Esophagus squamous epithelium (tissue), 5 donors: ENCODE measurements at regions not wholly inside any gene's neighbourhood (a gene's known extent, or its start where the extent isn't known, plus 50 kb on each side); places are given as distances from the start of the nearest gene placed in this dataset.
"Not testable (repeated sequence)": the region's sequence is repeated elsewhere in the genome, so short reads cannot be mapped to it uniquely, and the experiment has no call there.

Experiments used
- DNase-seq: peaks from one replicate; lab custom pipeline; 2025; lab: John Stamatoyannopoulos, UW
- H3K27ac ChIP-seq, 4 donors: fragments of 200-600 bp; sonication (generic); one replicate each; pipeline ENCODE4 v1.5.1; 2016 to 2019; ENCODE audit warnings: mild to moderate bottlenecking in 1 of 4
- H3K27me3 ChIP-seq, 4 donors: fragments of 200-600 bp; sonication (generic); 1 replicate in 3 of 4; 2 replicates in 1 of 4; pipeline versions ENCODE4 v1.5.1 to v1.6.0; 2017 to 2021; ENCODE audit warnings: antibody characterized with exemption in 1 of 4
- H3K36me3 ChIP-seq, 3 donors: fragments of 200-600 bp; sonication (generic); one replicate each; pipeline ENCODE4 v1.5.1; 2016 to 2019
- H3K4me1 ChIP-seq, 3 donors: fragments of 200-600 bp; sonication (generic); one replicate each; pipeline ENCODE4 v1.5.1; 2017 to 2019
- H3K4me3 ChIP-seq, 4 donors: fragments of 200-600 bp; sonication (generic); 1 replicate in 3 of 4; 2 replicates in 1 of 4; pipeline ENCODE4 v1.5.1; 2016 to 2019; ENCODE audit warnings: mild to moderate bottlenecking in 2 of 4, moderate library complexity in 1 of 4
- H3K9me3 ChIP-seq, 3 donors: fragments of 200-600 bp; sonication (generic); one replicate each; pipeline ENCODE4 v1.5.1; 2016 to 2019
- POLR2A ChIP-seq, 4 donors: fragments of 450-650 bp; IDR thresholded peaks; one replicate each; pipeline ENCODE4 v1.6.1; 2017; ENCODE audit warnings: antibody characterized with exemption in 4 of 4, mild to moderate bottlenecking in 4 of 4, moderate library complexity in 3 of 4
- WGBS, 2 donors: methylation state at CpG; one replicate each; pipeline ENCODE4 v1.1.5; 2018; 5-methylcytosine and 5-hydroxymethylcytosine counted together
- intact Hi-C: fragments of 100-400 bp; cut with DNase I; formaldehyde crosslinking; loops from one replicate; pipeline ENCODE4 v1.15.0; 2022
- TF ChIP-seq, protein P1 (sequence below), 6 experiments: fragments of 450-650 bp in 4 of 6; fragments of 200-600 bp in 2 of 6; sonication (generic) in 2 of 6; IDR thresholded peaks; one replicate each; pipeline ENCODE4 v1.5.1; 2016 to 2019; ENCODE audit warnings: antibody characterized with exemption in 6 of 6, mild to moderate bottlenecking in 4 of 6, moderate library complexity in 4 of 6
- donor health status: DM: yes; HTN: yes; CAD: no.

DNA sequence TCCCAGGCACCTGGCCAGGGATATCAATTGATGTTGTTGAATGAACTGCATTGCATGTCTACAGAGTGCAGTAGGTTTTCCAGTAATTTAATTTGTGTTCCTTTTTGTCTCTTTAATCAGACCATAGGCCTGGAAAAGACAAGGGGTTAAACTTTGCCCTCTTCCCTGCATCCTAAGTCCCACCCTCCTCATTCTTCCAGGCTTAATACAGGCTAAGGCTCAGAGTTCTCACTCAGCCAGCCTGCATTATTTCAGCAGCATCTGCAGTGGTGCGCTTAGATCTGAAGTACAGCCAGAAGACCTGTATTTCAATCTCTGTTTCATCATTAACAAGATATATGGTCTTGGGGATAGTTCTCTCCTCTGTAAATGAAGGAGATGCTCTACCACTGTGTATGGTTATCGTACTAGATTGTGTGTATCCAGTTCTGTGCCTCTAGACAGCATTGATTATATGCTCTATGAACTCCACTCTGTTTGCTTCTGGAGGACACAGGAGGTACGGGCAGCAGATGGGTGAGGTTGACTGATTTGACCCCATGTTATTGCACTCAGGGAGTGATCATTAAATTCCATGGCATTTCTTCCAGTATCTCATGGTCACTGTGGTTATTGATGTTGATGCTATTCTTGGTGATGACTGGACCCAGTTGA lies 286.1 kb downstream of the RPS6KC1 start:
- H3K27ac ChIP-seq: no peak overlapping the region
- no peaks in the 10 kb centered on the region for H3K4me1 ChIP-seq
- no peak for DNase-seq
- no peak overlapping the region for H3K4me3 ChIP-seq
- intact Hi-C loops: no loop called here
- H3K36me3 ChIP-seq: no peaks in the 10 kb centered on the region
- no peaks in the 10 kb centered on the region for H3K9me3 ChIP-seq
- TF ChIP-seq, protein P1, sequence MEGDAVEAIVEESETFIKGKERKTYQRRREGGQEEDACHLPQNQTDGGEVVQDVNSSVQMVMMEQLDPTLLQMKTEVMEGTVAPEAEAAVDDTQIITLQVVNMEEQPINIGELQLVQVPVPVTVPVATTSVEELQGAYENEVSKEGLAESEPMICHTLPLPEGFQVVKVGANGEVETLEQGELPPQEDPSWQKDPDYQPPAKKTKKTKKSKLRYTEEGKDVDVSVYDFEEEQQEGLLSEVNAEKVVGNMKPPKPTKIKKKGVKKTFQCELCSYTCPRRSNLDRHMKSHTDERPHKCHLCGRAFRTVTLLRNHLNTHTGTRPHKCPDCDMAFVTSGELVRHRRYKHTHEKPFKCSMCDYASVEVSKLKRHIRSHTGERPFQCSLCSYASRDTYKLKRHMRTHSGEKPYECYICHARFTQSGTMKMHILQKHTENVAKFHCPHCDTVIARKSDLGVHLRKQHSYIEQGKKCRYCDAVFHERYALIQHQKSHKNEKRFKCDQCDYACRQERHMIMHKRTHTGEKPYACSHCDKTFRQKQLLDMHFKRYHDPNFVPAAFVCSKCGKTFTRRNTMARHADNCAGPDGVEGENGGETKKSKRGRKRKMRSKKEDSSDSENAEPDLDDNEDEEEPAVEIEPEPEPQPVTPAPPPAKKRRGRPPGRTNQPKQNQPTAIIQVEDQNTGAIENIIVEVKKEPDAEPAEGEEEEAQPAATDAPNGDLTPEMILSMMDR (IDR thresholded peaks at IDR 0.05): no peak
- no peak for TF ChIP-seq POLR2A (IDR thresholded peaks at IDR 0.05)
- 77 to 79% methylated on average over 3 of the region's 3 CpGs for WGBS, 2 donors
- no peaks in the 10 kb centered on the region for H3K27me3 ChIP-seq

DNA sequence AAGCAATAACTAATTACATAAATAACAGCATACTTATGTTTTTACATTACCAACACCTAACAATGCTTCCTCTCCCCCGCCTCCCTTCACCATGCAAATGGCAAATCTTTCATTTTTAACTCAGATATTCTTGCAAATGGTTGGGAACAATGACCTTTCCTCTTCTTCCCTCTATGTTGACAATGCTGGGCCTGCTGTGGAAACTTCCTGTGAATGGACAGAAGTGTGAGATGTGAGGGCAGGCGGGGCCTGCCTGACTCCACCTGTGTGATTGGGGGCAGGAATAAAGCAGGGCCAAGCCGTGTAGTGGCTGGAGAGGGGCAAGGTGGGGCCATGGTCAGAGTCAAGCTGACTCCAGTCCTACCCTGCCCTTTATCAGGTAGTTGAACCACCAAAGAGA lies 289.6 kb downstream of the RPS6KC1 start:
- WGBS, 2 donors: 43 to 79% methylated on average over 1 to 2 of the region's 3 CpGs
- H3K9me3 ChIP-seq: no peaks in the 10 kb centered on the region
- DNase-seq: no peak
- H3K36me3 ChIP-seq: no peaks in the 10 kb centered on the region
- no peaks in the 10 kb centered on the region for H3K27me3 ChIP-seq
- intact Hi-C loops: no loop called here
- TF ChIP-seq POLR2A (IDR thresholded peaks at IDR 0.05): no peak
- TF ChIP-seq, protein P1 (IDR thresholded peaks at IDR 0.05): no peak
- H3K4me3 ChIP-seq: no peak overlapping the region
- no peak overlapping the region for H3K27ac ChIP-seq
- no peaks in the 10 kb centered on the region for H3K4me1 ChIP-seq

DNA sequence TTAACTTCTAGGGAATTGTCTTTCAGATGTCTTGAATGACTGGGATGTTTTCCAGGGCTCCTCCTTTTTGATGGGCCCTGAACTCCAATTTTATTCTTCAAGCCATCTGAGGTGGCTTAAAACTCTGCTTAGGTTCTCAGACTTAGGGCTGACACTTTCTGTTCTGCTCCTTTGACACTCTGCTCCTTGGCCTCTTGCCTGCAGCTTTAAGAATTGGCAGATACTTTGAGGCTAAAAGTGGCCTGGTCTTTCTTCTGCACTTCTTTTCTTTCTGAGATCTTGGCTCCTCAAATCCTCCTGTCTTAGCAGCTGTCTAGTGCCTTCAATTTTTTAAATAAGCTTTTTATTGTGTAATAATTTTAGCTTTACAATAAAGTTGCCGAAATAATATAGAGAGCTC lies 294.6 kb downstream of the RPS6KC1 start:
- H3K9me3 ChIP-seq: no peaks in the 10 kb centered on the region
- intact Hi-C loops: no loop called here
- no peak overlapping the region for H3K4me3 ChIP-seq
- no peak for DNase-seq
- H3K4me1 ChIP-seq: no peaks in the 10 kb centered on the region
- H3K27me3 ChIP-seq: no peaks in the 10 kb centered on the region
- WGBS, 2 donors: 63 to 65% methylated on average over 1 of the region's 1 CpG
- no peak for TF ChIP-seq POLR2A (IDR thresholded peaks at IDR 0.05)
- TF ChIP-seq, protein P1 (IDR thresholded peaks at IDR 0.05): no peak
- H3K27ac ChIP-seq: no peak overlapping the region
- no peaks in the 10 kb centered on the region for H3K36me3 ChIP-seq

DNA sequence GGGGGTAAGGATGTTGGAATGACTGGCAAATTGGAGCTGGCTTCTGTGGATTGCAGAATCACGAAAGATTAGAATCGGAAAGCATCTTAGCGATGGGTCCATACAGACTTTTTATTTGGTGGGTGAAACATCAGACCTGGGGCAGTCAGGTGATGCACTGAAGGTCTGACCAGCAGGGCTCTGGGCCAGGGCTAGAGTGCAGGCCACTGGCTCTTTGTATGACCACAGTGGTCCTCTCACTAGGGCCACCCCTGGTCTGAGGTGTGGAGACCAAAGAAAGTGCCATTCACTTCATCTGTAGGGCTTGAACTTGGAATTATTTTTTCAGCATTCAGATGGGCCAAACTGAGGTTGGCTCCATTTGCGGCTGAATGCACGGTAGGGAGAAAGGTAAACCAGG lies 306.4 kb downstream of the RPS6KC1 start:
- Histone ChIP-seq H3K27ac (no peak overlapping the region), H3K4me3 (no peak overlapping the region), H3K36me3 (no peaks in the 10 kb centered on the region), H3K4me1 (no peaks in the 10 kb centered on the region), H3K27me3 (no peaks in the 10 kb centered on the region), H3K9me3 (no peaks in the 10 kb centered on the region)
- 83 to 90% methylated on average over 4 to 5 of the region's 5 CpGs for WGBS, 2 donors
- intact Hi-C loops: no loop called here
- TF ChIP-seq, protein P1 (IDR thresholded peaks at IDR 0.05): no peak
- no peak for TF ChIP-seq POLR2A (IDR thresholded peaks at IDR 0.05)
- DNase-seq: no peak

DNA sequence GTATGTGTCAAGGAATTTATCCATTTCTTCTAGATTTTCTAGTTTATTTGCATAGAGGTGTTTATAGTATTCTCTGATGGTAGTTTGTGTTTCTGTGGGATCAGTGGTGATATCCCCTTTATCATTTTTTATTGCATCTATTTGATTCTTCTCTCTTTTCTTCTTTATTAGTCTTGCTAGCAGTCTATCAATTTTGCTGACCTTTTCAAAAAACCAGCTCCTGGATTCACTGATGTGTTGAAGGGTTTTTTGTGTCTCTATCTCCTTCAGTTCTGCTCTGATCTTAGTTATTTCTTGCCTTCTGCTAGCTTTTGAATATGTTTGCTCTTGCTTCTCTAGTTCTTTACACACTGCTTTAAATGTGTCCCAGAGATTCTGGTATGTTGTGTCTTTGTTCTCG lies 307.3 kb downstream of the RPS6KC1 start:
- H3K9me3 ChIP-seq, H3K27ac ChIP-seq, H3K4me1 ChIP-seq, intact Hi-C loops, H3K4me3 ChIP-seq, H3K27me3 ChIP-seq, DNase-seq, H3K36me3 ChIP-seq: not testable (repeated sequence)
- WGBS, 2 donors: 25 to 35% methylated on average over 1 of the region's 1 CpG

DNA sequence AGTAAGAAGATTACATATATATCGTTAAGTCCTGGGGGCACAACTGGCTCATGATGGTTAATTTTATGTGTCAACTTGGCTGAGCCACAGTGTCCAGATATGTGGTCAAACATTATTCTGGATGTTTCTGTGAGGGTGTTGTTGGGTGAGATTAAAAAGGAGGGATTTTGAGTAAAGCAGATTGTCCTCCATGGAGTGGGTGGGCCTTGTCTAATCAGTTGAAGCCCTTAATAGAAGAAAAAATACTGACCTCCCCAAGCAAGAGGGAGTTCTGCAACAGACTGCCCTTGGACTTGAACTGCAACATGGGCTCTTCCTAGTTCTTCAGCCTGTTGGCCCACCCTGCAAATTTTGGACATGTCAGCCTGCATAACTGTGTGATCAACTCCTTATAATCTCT lies 311.6 kb downstream of the RPS6KC1 start:
- Histone ChIP-seq H3K4me1 (no peaks in the 10 kb centered on the region), H3K36me3 (no peaks in the 10 kb centered on the region), H3K27me3 (no peaks in the 10 kb centered on the region), H3K27ac (no peak overlapping the region), H3K9me3 (no peaks in the 10 kb centered on the region), H3K4me3 (no peak overlapping the region)
- intact Hi-C loops: no loop called here
- no peak for DNase-seq
- WGBS, 2 donors: 94 to 100% methylated on average over 1 of the region's 1 CpG
- TF ChIP-seq, protein P1 (IDR thresholded peaks at IDR 0.05): no peak
- TF ChIP-seq POLR2A (IDR thresholded peaks at IDR 0.05): no peak
